ENCODE measurements at regions not wholly inside any gene's neighbourhood (a gene's known extent, or its start where the extent isn't known, plus 50 kb on each side); places are given as distances from the start of the nearest gene placed in this dataset.
A peak's percentile ranks its signal among the peaks of the same experiment; 100 is the strongest.

- DNase-seq = peak; percentile 70
Observed at GRCh38 chr17:68812876-68813584, 142.2 kb downstream of the ABCA8 start.

GRCh38 chr17:68809148-68809547, 146.0 kb downstream of the ABCA8 start:
- DNase-seq = no peak

GRCh38 chr17:68807998-68808772, 147.0 kb downstream of the ABCA8 start:
- no peak for DNase-seq

- no peak for DNase-seq
Observed at GRCh38 chr17:68805609-68806008, 149.6 kb downstream of the ABCA8 start.

GRCh38 chr17:68804777-68805520, 150.2 kb downstream of the ABCA8 start:
- no peak for DNase-seq

DNA sequence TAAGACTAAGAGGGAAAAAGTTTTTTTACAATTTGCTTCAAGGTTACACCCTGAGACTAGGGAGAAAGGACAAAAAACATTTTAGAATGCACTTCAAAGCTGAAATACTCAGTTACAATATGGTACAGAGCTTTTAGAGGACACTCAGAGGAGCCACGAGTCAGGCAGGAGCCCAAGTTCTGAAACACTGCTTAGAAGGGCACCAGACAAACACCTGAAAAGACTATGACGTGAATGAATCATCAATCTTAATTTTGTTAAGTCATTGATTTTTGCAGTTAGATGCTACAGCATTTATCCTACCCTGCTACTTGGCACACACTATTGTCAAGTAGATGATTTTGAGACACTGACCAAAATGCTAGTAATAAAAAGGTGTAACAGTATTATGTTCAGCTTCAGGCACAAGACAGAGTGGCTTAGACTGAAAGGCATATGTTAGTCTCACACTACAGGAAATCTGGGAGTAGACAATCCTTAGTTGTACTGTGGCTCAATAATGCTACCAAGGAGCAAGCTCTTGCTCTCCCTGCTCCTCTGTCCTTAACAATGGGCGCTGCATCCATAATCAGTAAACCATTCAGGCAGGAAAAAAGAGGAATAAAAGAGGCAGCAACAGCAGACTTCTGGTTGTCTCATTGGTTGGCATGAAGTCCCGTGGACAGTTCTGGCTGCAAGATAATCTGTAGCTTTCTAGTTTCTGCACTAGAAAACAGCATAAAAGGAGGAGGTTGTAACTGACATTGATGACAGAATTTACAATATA, 151.8 kb downstream of the ABCA8 start:
- no peak for DNase-seq

- DNase-seq = no peak
Observed at GRCh38 chr17:68801335-68802247, 153.6 kb downstream of the ABCA8 start.

DNA sequence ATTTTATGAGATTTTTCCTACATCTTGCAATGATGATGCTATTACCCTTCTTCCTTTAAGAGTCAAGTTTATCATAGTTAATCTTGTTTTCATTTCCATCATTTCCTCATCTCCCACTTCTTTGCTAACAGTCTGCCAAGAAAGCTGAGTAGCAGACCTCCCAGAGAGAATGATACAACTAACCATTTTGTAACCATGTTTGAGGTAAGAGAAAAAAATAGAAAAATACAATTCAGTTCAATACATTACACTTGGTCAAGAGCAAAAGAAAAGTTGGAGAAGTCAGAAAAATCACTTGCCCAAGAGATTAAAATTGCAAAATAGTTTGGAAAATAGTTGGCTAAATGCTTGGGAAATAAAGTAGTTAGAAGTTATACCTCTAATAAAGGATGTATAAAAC, 154.4 kb downstream of the ABCA8 start:
- DNase-seq = no peak

DNA sequence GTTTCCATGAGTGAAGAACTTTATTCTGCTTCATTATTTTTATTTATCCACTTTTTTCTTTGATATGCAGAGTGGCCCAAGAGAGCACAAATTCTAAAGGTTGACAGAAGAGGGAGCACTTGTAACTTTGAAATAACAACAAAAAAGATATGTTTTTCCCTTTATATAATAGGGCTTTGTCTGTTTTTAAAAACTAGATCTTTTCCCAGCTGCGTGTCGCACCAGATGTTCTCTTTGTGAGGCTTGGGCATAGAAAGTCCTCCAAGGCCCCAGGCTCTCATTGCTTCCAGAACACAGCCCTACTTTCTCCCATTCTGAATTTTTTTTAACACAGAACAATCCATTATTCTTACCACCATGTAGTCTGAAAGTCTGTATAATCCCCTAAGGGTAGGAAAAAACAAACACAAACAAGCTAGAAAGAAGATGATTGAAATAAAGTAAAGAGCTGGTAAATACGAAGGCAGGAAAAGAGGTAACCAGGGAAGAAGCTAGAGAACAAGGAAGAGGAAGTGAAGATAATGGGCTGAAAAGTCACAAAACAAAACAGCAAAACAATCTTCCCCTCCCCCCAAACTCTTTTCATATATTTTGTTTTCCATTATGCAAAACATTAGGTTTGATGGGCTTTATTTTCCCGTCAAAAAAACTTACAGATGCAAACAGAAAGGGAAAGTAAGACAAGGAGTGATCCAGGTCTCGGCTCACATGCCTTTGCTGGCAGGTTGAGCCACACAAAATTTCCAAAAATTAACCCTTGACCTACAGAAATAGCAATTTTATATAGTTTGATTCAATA, 160.4 kb downstream of the ABCA8 start:
- no peak for DNase-seq

DNA sequence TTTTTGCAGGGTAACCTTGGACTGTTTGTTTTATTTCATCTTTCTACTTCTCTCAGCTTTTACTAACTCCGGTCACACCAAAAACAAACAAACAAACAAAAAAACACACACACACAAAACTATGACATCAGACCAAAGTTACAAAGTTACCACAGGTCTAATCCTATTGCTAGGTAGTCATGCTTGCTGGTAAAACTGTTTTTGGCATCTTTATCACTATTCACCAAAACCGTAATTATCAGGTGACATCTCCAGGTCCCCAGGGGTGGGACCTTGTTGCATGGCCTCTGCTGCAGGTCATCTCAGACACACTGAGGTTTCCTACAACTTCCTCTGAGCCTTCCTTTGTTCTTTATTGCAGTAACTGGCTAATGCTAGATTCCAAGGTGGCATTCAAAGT, 162.3 kb downstream of the ABCA8 start:
- no peak for DNase-seq

GRCh38 chr17:68792042-68792685, 163.0 kb downstream of the ABCA8 start:
- DNase-seq = no peak

GRCh38 chr17:68790931-68791330, 164.3 kb downstream of the ABCA8 start:
- no peak for DNase-seq

DNA sequence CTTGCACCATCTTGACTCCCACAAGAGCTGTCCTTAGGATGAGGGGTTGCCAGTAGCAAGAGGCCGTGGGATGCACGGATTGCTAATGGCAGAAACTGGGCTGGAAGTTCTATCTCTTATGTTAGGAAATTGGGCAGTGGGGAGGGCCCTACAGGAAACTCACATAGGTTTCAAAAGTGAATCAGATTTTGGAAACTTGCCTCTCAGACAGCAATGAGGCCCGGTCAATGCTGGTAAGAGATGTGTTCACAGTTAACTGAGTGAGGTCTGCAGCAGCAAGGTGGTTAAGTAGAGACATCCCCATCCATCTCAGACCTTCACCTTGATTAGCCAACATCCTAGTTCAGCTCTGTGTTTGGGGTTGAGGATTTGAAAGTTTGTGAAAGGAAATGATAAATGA, 164.7 kb downstream of the ABCA8 start:
- no peak for DNase-seq

DNA sequence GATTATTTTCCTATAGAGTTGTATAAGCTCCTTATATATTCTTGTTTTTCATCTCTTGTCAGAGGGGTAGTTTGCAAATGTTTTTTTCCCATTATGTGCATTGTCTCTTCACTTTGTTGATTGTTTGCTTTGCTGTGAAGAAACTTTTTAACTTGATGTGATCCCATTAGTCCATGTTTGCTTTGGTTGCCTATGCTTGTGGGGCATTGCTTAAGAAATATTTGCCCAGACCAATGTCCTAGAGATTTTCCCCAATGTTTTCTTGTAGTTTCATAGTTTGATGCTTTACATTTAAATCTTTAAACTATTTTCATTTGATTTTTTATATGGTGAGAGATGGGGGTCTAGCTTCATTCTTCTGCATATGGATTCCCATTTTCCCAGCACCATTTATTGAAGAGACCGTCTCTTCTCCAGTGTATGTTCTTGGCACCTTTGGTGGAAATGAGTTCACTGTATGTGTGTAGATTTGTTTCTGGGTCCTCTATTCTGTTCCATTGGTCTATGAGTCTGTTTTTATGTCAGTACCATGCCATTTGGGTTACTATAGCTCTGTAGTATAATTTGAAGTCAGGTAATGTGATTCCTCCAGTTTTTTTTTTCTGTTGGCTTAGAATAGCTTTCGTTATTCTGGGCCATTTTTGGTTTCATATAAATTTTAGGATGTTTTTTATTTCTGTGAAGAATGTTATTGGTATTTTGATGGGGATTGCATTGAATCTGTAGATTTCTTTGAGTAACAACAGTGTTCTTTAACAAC, 165.8 kb downstream of the ABCA8 start:
- no peak for DNase-seq

DNA sequence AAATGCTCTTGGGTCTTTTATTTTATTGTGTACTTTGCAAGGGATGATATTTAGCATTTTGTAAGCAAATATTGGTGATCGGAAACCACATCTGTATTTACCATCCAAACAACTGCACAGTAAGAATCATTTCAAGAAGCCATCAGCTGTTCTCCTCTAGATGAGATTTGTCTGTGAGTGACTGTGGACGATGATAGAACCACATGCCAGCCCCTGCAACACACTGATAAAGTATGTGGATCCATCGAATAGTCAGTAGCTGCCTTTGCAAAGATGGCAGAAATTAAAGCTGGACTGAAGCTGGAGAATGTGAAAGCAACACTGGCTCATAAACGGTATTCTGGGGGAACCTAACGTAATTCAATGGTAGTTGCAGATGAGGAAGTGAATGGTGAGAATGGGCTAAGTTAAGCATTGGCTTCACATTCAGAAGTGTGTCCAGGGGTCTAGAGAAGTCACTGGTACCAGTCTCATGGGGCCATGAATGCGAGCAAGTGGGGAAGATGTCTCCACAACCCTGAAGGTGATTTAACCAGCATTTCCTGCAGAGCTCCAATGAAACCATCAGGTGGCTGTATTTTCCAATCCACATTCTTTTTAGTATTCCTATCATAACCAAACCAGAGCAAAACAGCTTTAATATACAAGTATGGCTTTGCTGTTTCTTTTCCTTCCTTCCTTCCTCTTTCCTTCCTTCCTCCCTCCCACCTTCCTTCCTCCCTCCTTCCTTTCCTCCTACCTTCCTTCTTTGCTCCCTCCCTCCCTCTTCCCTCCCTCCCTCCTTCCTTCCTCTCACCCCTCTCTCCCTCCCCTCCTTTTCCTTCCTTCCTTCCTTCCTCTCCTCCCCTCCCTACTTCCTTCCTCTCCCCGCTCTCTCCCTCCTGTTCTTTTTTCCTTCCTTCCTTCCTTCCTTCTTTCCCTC, 169.4 kb downstream of the ABCA8 start:
- no peak for DNase-seq

GRCh38 chr17:68784431-68784830, 170.8 kb downstream of the ABCA8 start:
- DNase-seq = no peak

GRCh38 chr17:68783861-68784260, 171.3 kb downstream of the ABCA8 start:
- no peak for DNase-seq

- DNase-seq = no peak
Observed at GRCh38 chr17:68782789-68783188, 172.4 kb downstream of the ABCA8 start.

Measured in left kidney (tissue), 1 donor.